Mammary epithelial cell (primary cell): ENCODE measurements at regions not wholly inside any gene's neighbourhood (a gene's known extent, or its start where the extent isn't known, plus 50 kb on each side); places are given as distances from the start of the nearest gene placed in this dataset.

Experiments
- CTCF ChIP-seq, 2 donors: IDR thresholded peaks in 1 of 2; conservative IDR thresholded peaks in 1 of 2; 2 replicates each; pipeline ENCODE4 v1.5.1; 2011 to 2012; ENCODE audit warnings: inconsistent platforms in 2 of 2, low read length in 2 of 2, mild to moderate bottlenecking in 2 of 2, control low read depth in 1 of 2, low read depth in 1 of 2; ENCODE audit not compliant: insufficient read depth in 1 of 2; ENCODE audit errors: extremely low read depth in 1 of 2
- EZH2 ChIP-seq: IDR thresholded peaks from 2 replicates; pipeline ENCODE4 v1.6.1; 2012; ENCODE audit warnings: low read length, inconsistent platforms, borderline replicate concordance

GRCh38 chr12:83932011-83932410 is 980.6 kb downstream of the SLC6A15 start:
- TF ChIP-seq CTCF (conservative IDR thresholded peaks at IDR 0.05 in 1 of 2, IDR thresholded peaks at IDR 0.05 in 1 of 2; ENCODE audit: extremely low read depth in 1 of 2, insufficient read depth in 1 of 2, low read depth in 1 of 2, low read length in 2 of 2) (no peak), EZH2 (no peak)
